ENCODE measurements at regions not wholly inside any gene's neighbourhood (a gene's known extent, or its start where the extent isn't known, plus 50 kb on each side); places are given as distances from the start of the nearest gene placed in this dataset.

DNA sequence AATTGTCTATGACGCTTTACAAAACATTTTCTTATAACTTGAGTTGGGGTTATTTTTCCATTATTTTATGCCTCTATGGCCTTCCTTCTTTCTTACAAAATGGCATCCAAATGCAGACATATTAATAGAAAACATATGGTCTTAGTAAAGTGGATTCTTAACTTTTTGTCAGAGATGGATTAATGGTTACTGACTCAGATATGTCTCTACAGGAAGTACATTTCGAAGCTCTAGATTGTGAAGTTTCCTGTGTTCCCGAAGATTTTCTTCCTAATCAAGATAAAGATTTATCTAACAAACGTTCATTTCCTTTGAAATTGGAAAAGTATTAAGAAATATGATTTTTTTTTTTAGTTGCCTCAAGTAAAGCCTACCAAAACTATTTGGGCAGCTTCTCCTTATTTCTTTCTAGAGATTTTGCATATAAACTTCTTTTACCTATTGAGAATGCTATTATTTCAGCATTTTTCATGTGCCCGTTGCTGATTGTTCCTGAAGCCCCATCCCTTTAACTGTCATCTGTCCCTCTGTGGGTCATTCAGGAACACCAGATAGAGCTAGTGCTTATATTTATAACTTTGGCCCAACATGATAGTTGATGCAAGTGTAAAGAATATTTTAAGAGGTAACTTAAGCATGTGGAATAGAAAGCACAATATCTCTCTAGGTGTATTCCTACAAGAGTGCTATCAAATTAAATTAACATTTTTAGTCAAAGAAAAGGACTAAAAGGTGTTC is 498.0 kb downstream of the CCDC85A start:
- TF ChIP-seq POLR2AphosphoS5 (IDR thresholded peaks at IDR 0.05) (no peak), EP300 (IDR thresholded peaks at IDR 0.05) (no peak), POLR2A (IDR thresholded peaks at IDR 0.05) (no peak)
- TF ChIP-seq, protein P1, sequence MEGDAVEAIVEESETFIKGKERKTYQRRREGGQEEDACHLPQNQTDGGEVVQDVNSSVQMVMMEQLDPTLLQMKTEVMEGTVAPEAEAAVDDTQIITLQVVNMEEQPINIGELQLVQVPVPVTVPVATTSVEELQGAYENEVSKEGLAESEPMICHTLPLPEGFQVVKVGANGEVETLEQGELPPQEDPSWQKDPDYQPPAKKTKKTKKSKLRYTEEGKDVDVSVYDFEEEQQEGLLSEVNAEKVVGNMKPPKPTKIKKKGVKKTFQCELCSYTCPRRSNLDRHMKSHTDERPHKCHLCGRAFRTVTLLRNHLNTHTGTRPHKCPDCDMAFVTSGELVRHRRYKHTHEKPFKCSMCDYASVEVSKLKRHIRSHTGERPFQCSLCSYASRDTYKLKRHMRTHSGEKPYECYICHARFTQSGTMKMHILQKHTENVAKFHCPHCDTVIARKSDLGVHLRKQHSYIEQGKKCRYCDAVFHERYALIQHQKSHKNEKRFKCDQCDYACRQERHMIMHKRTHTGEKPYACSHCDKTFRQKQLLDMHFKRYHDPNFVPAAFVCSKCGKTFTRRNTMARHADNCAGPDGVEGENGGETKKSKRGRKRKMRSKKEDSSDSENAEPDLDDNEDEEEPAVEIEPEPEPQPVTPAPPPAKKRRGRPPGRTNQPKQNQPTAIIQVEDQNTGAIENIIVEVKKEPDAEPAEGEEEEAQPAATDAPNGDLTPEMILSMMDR (IDR thresholded peaks at IDR 0.05), result no peak
